HUES64 (cell line): ENCODE measurements at regions not wholly inside any gene's neighbourhood (a gene's known extent, or its start where the extent isn't known, plus 50 kb on each side); places are given as distances from the start of the nearest gene placed in this dataset.

ENCODE experiments used
- H3K27ac ChIP-seq: 2 replicates; pipeline ENCODE4 v1.7.0; 2013; ENCODE audit warnings: low read depth, low read length, inconsistent platforms
- H3K27me3 ChIP-seq: 2 replicates; pipeline ENCODE4 v1.6.1; 2013; ENCODE audit warnings: mild to moderate bottlenecking, low read length; ENCODE audit not compliant: insufficient read depth
- H3K36me3 ChIP-seq: 2 replicates; pipeline ENCODE4 v1.6.1; 2013; ENCODE audit warnings: mild to moderate bottlenecking, low read length; ENCODE audit not compliant: insufficient read depth
- H3K4me1 ChIP-seq: 2 replicates; pipeline ENCODE4 v1.6.1; 2013; ENCODE audit warnings: mild to moderate bottlenecking, low read length, moderate library complexity; ENCODE audit not compliant: insufficient read depth
- H3K4me3 ChIP-seq: 2 replicates; pipeline ENCODE4 v1.5.1; 2013; ENCODE audit warnings: mild to moderate bottlenecking, low read length, moderate library complexity
- H3K9ac ChIP-seq: 2 replicates; pipeline ENCODE4 v1.6.1; 2013; ENCODE audit warnings: mild to moderate bottlenecking, low read depth, low read length
- H3K9me3 ChIP-seq: 2 replicates; pipeline ENCODE4 v1.6.1; 2013; ENCODE audit warnings: low read depth, low read length; ENCODE audit not compliant: insufficient read depth
- WGBS: fragments of 150-250, 120-280 bp; methylation state at CpG from one replicate; pipeline ENCODE4 v1.1.7; 2013; ENCODE audit warnings: missing lambda C conversion rate; 5-methylcytosine and 5-hydroxymethylcytosine counted together

DNA sequence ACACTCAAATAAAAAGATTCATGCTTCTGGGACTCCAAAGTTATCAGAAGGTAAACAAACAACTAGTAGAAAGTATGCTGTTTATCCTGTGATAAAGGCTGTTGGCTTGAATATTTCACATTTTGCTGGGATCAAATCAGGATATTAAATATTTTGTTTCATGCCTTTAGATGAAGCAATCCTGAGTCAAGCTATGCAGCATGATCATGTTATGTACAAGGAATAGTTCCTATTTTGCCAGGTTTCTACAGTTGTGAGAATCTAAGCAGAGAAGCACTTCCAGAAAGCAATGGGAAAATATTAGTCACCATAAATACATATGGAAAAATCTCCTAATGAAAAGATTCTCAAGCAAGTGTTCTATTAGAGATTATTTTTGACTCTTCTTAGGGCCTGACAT lies 262.8 kb upstream of the PCDH15 start:
- no peak overlapping the region for H3K9ac ChIP-seq
- H3K36me3 ChIP-seq, result no peaks in the 10 kb centered on the region
- no peaks in the 10 kb centered on the region for H3K4me1 ChIP-seq
- no peak overlapping the region for H3K4me3 ChIP-seq
- no peaks in the 10 kb centered on the region for H3K9me3 ChIP-seq
- no peaks in the 10 kb centered on the region for H3K27me3 ChIP-seq
- H3K27ac ChIP-seq, result no peak overlapping the region

DNA sequence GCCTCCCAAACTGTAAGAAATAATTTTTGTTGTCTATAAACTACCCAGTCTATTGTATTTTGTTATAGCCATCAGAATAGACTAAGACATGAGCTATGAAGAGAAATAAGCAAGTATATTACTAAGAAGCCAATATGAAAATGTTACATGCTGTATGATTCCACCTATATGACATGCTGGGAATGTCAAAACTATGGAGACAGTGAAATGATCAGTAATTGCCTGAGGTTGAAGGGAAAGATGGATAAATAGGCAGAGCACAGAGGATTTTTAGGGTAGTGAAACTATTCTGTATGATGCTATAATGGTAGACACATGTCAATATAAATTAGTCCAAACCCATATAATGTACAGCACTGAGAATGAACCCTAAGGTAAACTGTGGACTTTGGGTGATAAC lies 261.3 kb upstream of the PCDH15 start:
- no peaks in the 10 kb centered on the region for H3K27me3 ChIP-seq
- H3K4me3 ChIP-seq, result no peak overlapping the region

DNA sequence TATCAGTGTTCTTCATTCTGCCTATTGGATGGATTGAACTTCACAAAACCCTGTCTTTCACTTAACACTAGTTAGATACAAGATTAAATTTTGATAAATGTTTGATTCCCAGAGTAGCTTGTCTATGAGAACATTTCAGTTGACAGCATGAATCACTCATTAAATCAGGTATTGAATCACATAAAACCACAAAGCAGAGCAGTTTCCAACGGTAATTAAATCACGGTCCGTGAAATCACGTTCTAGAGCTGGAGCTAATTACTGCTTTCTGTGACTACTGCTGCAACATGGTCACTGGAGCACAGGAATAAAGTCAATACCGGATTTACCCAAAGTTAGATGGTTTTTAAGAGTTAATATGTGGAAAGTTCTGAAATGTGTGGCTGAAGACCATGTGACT lies 257.8 kb upstream of the PCDH15 start:
- Histone ChIP-seq H3K4me1 (no peaks in the 10 kb centered on the region), H3K27ac (no peak overlapping the region), H3K9ac (no peak overlapping the region), H3K4me3 (no peak overlapping the region), H3K9me3 (no peaks in the 10 kb centered on the region), H3K27me3 (no peaks in the 10 kb centered on the region), H3K36me3 (no peaks in the 10 kb centered on the region)
- 94% methylated on average over 5 of the region's 5 CpGs for WGBS

More for the DNA sequence above, 261.3 kb upstream of the PCDH15 start:
- Histone ChIP-seq H3K9me3 (no peaks in the 10 kb centered on the region), H3K4me1 (no peaks in the 10 kb centered on the region), H3K36me3 (no peaks in the 10 kb centered on the region), H3K27ac (no peak overlapping the region), H3K9ac (no peak overlapping the region)

DNA sequence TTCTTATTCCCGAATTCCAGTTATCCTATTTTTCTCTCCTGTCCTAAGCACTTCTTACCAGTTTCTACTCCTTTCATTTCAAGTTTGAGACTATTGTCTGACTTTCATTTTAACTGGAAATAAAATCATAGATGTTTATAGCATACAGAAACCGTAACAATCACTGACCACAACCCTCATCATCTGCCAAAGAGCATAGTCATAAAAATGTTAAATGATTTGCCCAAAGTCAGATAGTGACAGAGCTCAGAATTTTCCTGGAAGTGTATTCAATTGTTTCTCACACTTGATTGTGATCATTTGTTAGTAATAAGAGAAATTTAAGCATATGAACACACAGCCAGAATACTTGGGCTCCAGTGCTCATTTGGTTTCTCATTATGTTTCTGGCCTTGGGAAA lies 250.5 kb upstream of the PCDH15 start:
- H3K27ac ChIP-seq, result no peak overlapping the region
- H3K27me3 ChIP-seq, result no peaks in the 10 kb centered on the region
- no peaks in the 10 kb centered on the region for H3K9me3 ChIP-seq
- H3K4me3 ChIP-seq, result no peak overlapping the region
- H3K36me3 ChIP-seq, result no peaks in the 10 kb centered on the region
- H3K4me1 ChIP-seq, result peaks cover 7% of the 10 kb centered on the region; the same call in 1 of the 2 replicates
- WGBS, result 50% methylated on average over 1 of the region's 2 CpGs
- H3K9ac ChIP-seq, result no peak overlapping the region

DNA sequence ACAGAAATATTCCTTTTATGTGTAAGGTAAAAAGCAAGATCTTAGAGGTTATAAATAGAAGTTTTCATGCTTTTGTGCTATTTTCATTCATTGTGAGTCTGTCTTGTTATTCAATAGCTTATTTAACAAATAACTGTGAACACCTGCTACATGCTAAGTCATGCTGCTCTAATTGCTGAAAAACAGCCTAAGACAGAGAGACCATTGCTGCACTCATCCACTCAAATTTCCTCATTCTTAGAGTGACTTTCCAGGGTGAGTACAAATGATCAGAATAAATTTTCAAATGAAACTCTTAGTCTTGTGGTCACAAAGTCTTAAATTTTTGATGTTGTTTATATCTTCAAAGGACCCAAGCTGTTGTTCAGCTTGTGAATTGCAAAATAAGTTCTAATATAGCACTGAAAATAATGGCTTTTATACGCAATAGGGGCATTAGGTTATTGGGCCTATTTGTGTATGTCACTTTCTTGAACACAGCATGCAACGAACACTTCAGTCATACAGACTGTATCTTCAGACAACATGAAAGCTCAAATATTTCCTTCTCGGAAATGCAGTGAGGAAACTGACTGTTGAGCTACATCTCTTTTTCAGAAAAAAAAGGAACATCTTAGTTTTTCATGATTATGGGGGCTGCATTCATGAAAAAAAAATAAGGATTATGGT lies 247.9 kb upstream of the PCDH15 start:
- WGBS, result 93% methylated on average over 3 of the region's 3 CpGs
- no peaks in the 10 kb centered on the region for H3K9me3 ChIP-seq
- H3K27me3 ChIP-seq, result no peaks in the 10 kb centered on the region
- no peaks in the 10 kb centered on the region for H3K36me3 ChIP-seq
- no peak overlapping the region for H3K27ac ChIP-seq
- H3K9ac ChIP-seq, result no peak overlapping the region
- H3K4me1 ChIP-seq, result peaks cover 7% of the 10 kb centered on the region; the same call in 1 of the 2 replicates
- no peak overlapping the region for H3K4me3 ChIP-seq

DNA sequence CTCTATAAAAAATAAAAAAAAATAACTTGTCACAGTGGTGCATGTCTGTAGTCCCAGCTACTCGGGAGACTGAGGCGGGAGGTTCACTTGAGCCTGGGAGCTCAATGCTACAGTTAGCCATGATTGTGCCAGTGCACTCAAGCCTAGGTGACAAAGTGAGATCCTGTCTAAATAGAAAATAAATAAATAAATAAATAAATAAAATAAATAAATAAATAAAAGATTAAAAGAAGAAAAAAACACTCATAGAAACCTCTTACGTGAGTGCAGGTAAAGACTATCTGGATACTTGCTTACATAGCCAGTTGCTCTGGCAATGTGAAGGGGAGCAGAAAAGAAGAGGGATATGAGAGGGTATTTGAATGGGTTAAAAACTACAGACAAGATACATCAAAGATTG lies 242.5 kb upstream of the PCDH15 start:
- no peak overlapping the region for H3K9ac ChIP-seq
- H3K4me1 ChIP-seq, result peaks cover under 1% of the 10 kb centered on the region; the same call in 1 of the 2 replicates
- no peak overlapping the region for H3K27ac ChIP-seq
- WGBS, result 97% methylated on average over 3 of the region's 3 CpGs
- no peak overlapping the region for H3K4me3 ChIP-seq
- H3K9me3 ChIP-seq, result no peaks in the 10 kb centered on the region
- H3K27me3 ChIP-seq, result no peaks in the 10 kb centered on the region
- no peaks in the 10 kb centered on the region for H3K36me3 ChIP-seq

DNA sequence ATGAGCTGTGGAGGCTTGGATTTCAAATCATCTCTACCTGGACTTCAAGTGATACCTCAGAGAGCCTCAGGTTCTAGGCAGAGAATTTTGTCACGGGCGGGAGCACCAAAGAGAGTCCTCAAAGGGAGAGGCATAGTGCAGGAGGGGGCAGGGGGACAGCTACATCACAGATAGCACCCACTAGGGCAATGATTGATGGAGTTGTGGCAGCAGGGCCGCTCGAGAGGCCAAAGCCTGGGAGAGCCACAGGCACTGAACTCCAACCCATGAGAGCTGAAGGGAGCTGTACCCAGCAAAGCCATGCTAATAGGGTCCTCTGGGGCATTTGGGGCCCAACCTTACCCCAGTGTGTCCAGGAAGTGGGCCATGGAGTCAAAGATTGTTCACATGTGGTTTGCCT lies 232.0 kb upstream of the PCDH15 start:
- Histone ChIP-seq H3K27me3 (no peaks in the 10 kb centered on the region), H3K4me1 (no peaks in the 10 kb centered on the region), H3K9me3 (no peaks in the 10 kb centered on the region), H3K9ac (no peak overlapping the region), H3K27ac (no peak overlapping the region), H3K36me3 (no peaks in the 10 kb centered on the region), H3K4me3 (no peak overlapping the region)
- 95% methylated on average over 4 of the region's 4 CpGs for WGBS

DNA sequence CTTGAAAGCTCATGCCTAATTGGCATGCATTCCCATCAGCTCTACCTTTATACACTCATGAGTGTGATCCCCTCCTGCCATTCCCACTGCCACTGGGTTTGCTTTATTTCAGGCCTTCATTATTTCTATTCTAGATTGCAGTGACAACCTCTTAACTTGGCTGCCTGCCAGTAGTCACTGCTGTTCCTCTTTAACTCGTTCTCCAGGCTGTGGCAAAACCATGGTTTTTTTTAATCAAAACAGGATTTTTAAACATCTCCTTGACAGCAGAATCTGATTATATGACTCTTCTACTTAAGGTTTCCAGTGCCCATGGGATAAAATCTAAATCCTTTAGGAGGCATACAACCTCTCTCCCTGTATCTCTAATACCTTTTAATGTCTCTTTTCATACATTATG lies 223.7 kb upstream of the PCDH15 start:
- H3K27me3 ChIP-seq, result no peaks in the 10 kb centered on the region
- no peak overlapping the region for H3K4me3 ChIP-seq
- 85% methylated on average over 1 of the region's 1 CpG for WGBS
- no peak overlapping the region for H3K9ac ChIP-seq
- H3K36me3 ChIP-seq, result no peaks in the 10 kb centered on the region
- no peak overlapping the region for H3K27ac ChIP-seq
- H3K4me1 ChIP-seq, result no peaks in the 10 kb centered on the region
- H3K9me3 ChIP-seq, result no peaks in the 10 kb centered on the region

DNA sequence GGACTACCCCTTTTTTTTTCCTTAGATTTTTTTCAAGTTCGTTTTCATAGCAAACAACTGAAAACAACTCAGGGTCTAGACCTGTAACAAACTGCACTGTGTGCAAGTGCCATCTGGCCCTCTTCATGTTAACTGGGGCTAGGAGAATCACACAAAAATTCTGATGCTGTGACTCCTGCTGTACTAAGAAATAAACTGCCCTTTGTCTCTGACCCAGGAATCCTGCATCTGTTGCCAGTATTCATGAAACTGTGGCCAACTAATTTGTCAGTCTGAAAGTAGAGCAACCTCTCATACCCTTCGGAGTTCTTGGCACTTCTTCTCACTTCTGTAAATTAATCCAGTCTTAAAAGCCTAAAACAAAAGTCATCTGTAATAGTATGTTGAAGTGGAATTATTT lies 218.4 kb upstream of the PCDH15 start:
- Histone ChIP-seq H3K27ac (no peak overlapping the region), H3K27me3 (no peaks in the 10 kb centered on the region), H3K9me3 (no peaks in the 10 kb centered on the region), H3K36me3 (no peaks in the 10 kb centered on the region), H3K4me1 (no peaks in the 10 kb centered on the region), H3K4me3 (no peak overlapping the region), H3K9ac (no peak overlapping the region)
- WGBS, result 95% methylated on average over 2 of the region's 2 CpGs

DNA sequence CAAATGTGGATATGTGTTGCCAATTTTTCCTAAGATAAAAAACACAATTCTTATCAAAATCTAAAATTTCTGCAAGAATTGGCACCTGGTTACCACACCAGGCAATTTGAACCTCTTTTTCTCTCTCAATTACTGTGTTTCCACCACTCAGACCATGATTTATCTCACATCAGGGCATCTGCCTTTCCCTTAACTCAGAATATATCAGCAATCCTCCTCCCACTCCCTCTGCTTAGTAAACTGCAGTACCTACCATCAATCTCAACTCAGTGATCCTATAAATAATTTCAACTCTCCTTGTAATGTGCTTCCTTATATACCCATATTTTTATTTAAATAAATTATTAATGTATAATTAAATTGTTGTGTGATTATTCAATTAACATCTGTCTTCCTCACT lies 212.3 kb upstream of the PCDH15 start:
- no peak overlapping the region for H3K4me3 ChIP-seq
- no peaks in the 10 kb centered on the region for H3K36me3 ChIP-seq
- no peaks in the 10 kb centered on the region for H3K9me3 ChIP-seq
- no peak overlapping the region for H3K9ac ChIP-seq
- H3K4me1 ChIP-seq, result 0 out of 2 replicates have a peak, but pooled peaks cover 3% of the 10 kb centered on the region
- H3K27ac ChIP-seq, result no peak overlapping the region
- no peaks in the 10 kb centered on the region for H3K27me3 ChIP-seq

DNA sequence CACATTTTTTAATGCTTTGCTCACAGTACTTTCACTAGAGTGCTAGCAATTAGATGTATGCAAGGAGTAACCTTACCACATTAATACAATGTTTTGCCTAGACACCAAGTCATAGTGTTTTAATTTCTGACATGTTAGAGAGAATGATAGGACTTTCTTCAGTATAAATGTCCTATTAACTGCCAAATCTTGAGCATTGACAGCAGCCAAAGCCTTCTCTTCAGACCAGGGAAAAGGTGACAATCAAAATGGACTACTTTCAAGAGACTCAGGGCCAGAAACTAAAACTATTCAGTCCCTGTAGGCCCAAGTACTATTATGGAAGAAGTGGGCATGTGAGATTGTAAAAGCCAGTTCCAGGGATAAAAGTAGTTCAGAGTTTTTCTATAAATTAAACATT lies 201.4 kb upstream of the PCDH15 start:
- Histone ChIP-seq H3K9ac (no peak overlapping the region), H3K4me1 (peaks cover 2% of the 10 kb centered on the region; the same call in 1 of the 2 replicates), H3K27me3 (no peaks in the 10 kb centered on the region), H3K27ac (no peak overlapping the region), H3K9me3 (peaks cover 22% of the 10 kb centered on the region), H3K4me3 (no peak overlapping the region), H3K36me3 (no peaks in the 10 kb centered on the region)

DNA sequence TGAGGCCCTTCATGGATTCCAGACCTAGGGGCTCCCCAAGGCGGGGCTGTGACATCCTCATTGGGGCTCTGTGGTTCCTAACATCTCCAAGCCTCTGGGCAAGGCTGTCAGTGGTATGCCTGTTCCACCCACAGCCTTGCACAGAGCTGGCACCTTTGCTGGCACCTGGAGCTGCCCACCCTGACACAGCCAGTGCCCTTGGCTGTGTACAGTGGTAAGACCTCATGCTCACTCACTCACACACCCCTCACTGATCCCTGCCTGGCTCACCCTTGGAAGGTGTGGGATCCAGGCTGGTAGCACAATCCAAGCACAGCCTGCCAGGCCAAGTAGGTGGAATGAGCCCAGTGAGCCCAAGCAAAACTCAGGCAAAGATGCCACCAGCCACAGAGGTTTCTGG lies 200.4 kb upstream of the PCDH15 start:
- H3K4me1 ChIP-seq, result no peaks in the 10 kb centered on the region
- H3K36me3 ChIP-seq, result no peaks in the 10 kb centered on the region
- no peak overlapping the region for H3K4me3 ChIP-seq
- peaks cover 22% of the 10 kb centered on the region for H3K9me3 ChIP-seq
- H3K9ac ChIP-seq, result no peak overlapping the region
- H3K27ac ChIP-seq, result no peak overlapping the region
- WGBS, result 96% methylated on average over 1 of the region's 1 CpG
- H3K27me3 ChIP-seq, result no peaks in the 10 kb centered on the region
